Immature natural killer cell (primary cell): ENCODE measurements at regions not wholly inside any gene's neighbourhood (a gene's known extent, or its start where the extent isn't known, plus 50 kb on each side); places are given as distances from the start of the nearest gene placed in this dataset.

ENCODE experiments used
- DNase-seq, 3 donors: peaks; one replicate each; pipeline ENCODE4 v3.0.0; 2022; ENCODE audit warnings: mixed read lengths in 1 of 3
- H3K27ac Mint-ChIP-seq, 6 donors: one replicate each; pipeline ENCODE4 v1.8.0; 2020; ENCODE audit warnings: mixed read lengths in 6 of 6, mild to moderate bottlenecking in 5 of 6, inconsistent platforms in 4 of 6, moderate library complexity in 3 of 6
- H3K27me3 Mint-ChIP-seq, 3 donors: one replicate each; pipeline ENCODE4 v1.8.0; 2020 to 2021; ENCODE audit warnings: low read depth in 3 of 3, mild to moderate bottlenecking in 3 of 3, mixed read lengths in 3 of 3, moderate library complexity in 3 of 3, inconsistent platforms in 1 of 3
- H3K36me3 Mint-ChIP-seq, 3 donors: one replicate each; pipeline ENCODE4 v1.8.0; 2020; ENCODE audit warnings: mixed read lengths in 3 of 3, inconsistent platforms in 2 of 3, mild to moderate bottlenecking in 2 of 3
- H3K4me1 Mint-ChIP-seq, 2 donors: one replicate each; pipeline ENCODE4 v1.8.0; 2020; ENCODE audit warnings: inconsistent platforms in 2 of 2, mild to moderate bottlenecking in 2 of 2, mixed read lengths in 2 of 2, moderate library complexity in 1 of 2
- H3K4me3 Mint-ChIP-seq, 5 donors: one replicate each; pipeline ENCODE4 v1.8.0; 2020; ENCODE audit warnings: mild to moderate bottlenecking in 5 of 5, mixed read lengths in 5 of 5, inconsistent platforms in 3 of 5, moderate library complexity in 3 of 5
- H3K9me3 Mint-ChIP-seq, 6 donors: one replicate each; pipeline ENCODE4 v1.8.0; 2020; ENCODE audit warnings: mild to moderate bottlenecking in 6 of 6, mixed read lengths in 6 of 6, inconsistent platforms in 4 of 6, moderate library complexity in 3 of 6

GRCh38 chr16:62883509-62883908, 847.3 kb upstream of the CDH8 start:
- peaks cover 7 to 44% (median 16%) of the 10 kb centered on the region in 6 donors for H3K9me3 Mint-ChIP-seq
- DNase-seq, result no peak
- H3K36me3 Mint-ChIP-seq, result no peaks in the 10 kb centered on the region
- H3K27ac Mint-ChIP-seq, result no peak overlapping the region
- peaks cover 0 to 2% (median under 1%) of the 10 kb centered on the region in 3 donors for H3K27me3 Mint-ChIP-seq
- H3K4me1 Mint-ChIP-seq, result no peaks in the 10 kb centered on the region
- H3K4me3 Mint-ChIP-seq, result no peak overlapping the region

- no peak overlapping the region for H3K4me3 Mint-ChIP-seq
- no peak for DNase-seq
- H3K4me1 Mint-ChIP-seq, result no peaks in the 10 kb centered on the region
- H3K9me3 Mint-ChIP-seq, result peaks cover 7 to 42% (median 14%) of the 10 kb centered on the region in 6 donors
- H3K27ac Mint-ChIP-seq, result no peak overlapping the region
- H3K27me3 Mint-ChIP-seq, result peaks cover 0 to 2% (median 0%) of the 10 kb centered on the region in 3 donors
- no peaks in the 10 kb centered on the region for H3K36me3 Mint-ChIP-seq
Observed at GRCh38 chr16:62882552-62883221, 846.4 kb upstream of the CDH8 start.

- Mint-ChIP-seq H3K4me1 (no peaks in the 10 kb centered on the region), H3K27me3 (peaks cover 0 to 4% (median 0%) of the 10 kb centered on the region in 3 donors), H3K36me3 (no peaks in the 10 kb centered on the region), H3K9me3 (peaks cover 6 to 40% (median 24%) of the 10 kb centered on the region in 6 donors), H3K27ac (no peak overlapping the region), H3K4me3 (no peak overlapping the region)
- DNase-seq, result no peak
Observed at GRCh38 chr16:62876133-62876532, 839.9 kb upstream of the CDH8 start.

- Mint-ChIP-seq H3K4me3 (no peak overlapping the region), H3K9me3 (peaks cover 8 to 47% (median 27%) of the 10 kb centered on the region in 6 donors), H3K27me3 (peaks cover 0 to 2% (median 0%) of the 10 kb centered on the region in 3 donors), H3K36me3 (no peaks in the 10 kb centered on the region), H3K4me1 (no peaks in the 10 kb centered on the region), H3K27ac (no peak overlapping the region)
- DNase-seq, result no peak
Observed at GRCh38 chr16:62872339-62872738, 836.1 kb upstream of the CDH8 start.

GRCh38 chr16:62870554-62870953, 834.3 kb upstream of the CDH8 start:
- H3K9me3 Mint-ChIP-seq, result peaks cover 8 to 45% (median 21%) of the 10 kb centered on the region in 6 donors
- no peaks in the 10 kb centered on the region for H3K27me3 Mint-ChIP-seq
- no peak overlapping the region for H3K4me3 Mint-ChIP-seq
- H3K27ac Mint-ChIP-seq, result no peak overlapping the region
- H3K36me3 Mint-ChIP-seq, result no peaks in the 10 kb centered on the region
- no peak for DNase-seq
- H3K4me1 Mint-ChIP-seq, result no peaks in the 10 kb centered on the region

- Mint-ChIP-seq H3K27me3 (no peaks in the 10 kb centered on the region), H3K36me3 (no peaks in the 10 kb centered on the region), H3K4me1 (no peaks in the 10 kb centered on the region), H3K9me3 (peaks cover 8 to 48% (median 19%) of the 10 kb centered on the region in 6 donors), H3K27ac (no peak overlapping the region), H3K4me3 (no peak overlapping the region)
- DNase-seq, result no peak
Observed at GRCh38 chr16:62869837-62870236, 833.6 kb upstream of the CDH8 start.

GRCh38 chr16:62863139-62863538, 826.9 kb upstream of the CDH8 start:
- peaks cover 0 to 8% (median 0%) of the 10 kb centered on the region in 3 donors for H3K36me3 Mint-ChIP-seq
- no peak overlapping the region for H3K27ac Mint-ChIP-seq
- peaks cover 0 to 2% (median 2%) of the 10 kb centered on the region in 3 donors for H3K27me3 Mint-ChIP-seq
- no peak overlapping the region for H3K4me3 Mint-ChIP-seq
- no peak for DNase-seq
- peaks cover 6 to 61% (median 28%) of the 10 kb centered on the region in 6 donors for H3K9me3 Mint-ChIP-seq
- no peaks in the 10 kb centered on the region for H3K4me1 Mint-ChIP-seq

GRCh38 chr16:62853887-62854286, 817.6 kb upstream of the CDH8 start:
- Mint-ChIP-seq H3K27ac (no peak overlapping the region), H3K27me3 (peaks cover 0 to 4% (median 0%) of the 10 kb centered on the region in 3 donors), H3K4me3 (no peak overlapping the region), H3K9me3 (peaks cover 10 to 46% (median 26%) of the 10 kb centered on the region in 6 donors), H3K4me1 (no peaks in the 10 kb centered on the region), H3K36me3 (no peaks in the 10 kb centered on the region)
- no peak for DNase-seq

GRCh38 chr16:62846399-62847057, 810.3 kb upstream of the CDH8 start:
- H3K4me3 Mint-ChIP-seq, result no peak overlapping the region

GRCh38 chr16:62832214-62832613, 796.0 kb upstream of the CDH8 start:
- Mint-ChIP-seq H3K4me1 (no peaks in the 10 kb centered on the region), H3K27me3 (no peaks in the 10 kb centered on the region), H3K27ac (no peak overlapping the region), H3K9me3 (peaks cover 6 to 57% (median 22%) of the 10 kb centered on the region in 6 donors), H3K4me3 (no peak overlapping the region), H3K36me3 (no peaks in the 10 kb centered on the region)
- DNase-seq, result no peak

More at GRCh38 chr16:62846399-62847057, 810.3 kb upstream of the CDH8 start:
- no peak for DNase-seq
- Mint-ChIP-seq H3K36me3 (peaks cover 0 to 4% (median 0%) of the 10 kb centered on the region in 3 donors), H3K27ac (no peak overlapping the region), H3K4me1 (no peaks in the 10 kb centered on the region), H3K27me3 (no peaks in the 10 kb centered on the region), H3K9me3 (peaks cover 6 to 53% (median 32%) of the 10 kb centered on the region in 6 donors)

- DNase-seq, result no peak
- no peaks in the 10 kb centered on the region for H3K36me3 Mint-ChIP-seq
Observed at GRCh38 chr16:62831235-62831850, 795.1 kb upstream of the CDH8 start.

GRCh38 chr16:62829607-62830006, 793.4 kb upstream of the CDH8 start:
- Mint-ChIP-seq H3K36me3 (no peaks in the 10 kb centered on the region), H3K4me3 (no peak overlapping the region), H3K4me1 (no peaks in the 10 kb centered on the region), H3K9me3 (peaks cover 3 to 51% (median 20%) of the 10 kb centered on the region in 6 donors), H3K27ac (no peak overlapping the region), H3K27me3 (no peaks in the 10 kb centered on the region)
- DNase-seq, result no peak

More at GRCh38 chr16:62831235-62831850, 795.1 kb upstream of the CDH8 start:
- no peak overlapping the region for H3K4me3 Mint-ChIP-seq
- H3K27me3 Mint-ChIP-seq, result no peaks in the 10 kb centered on the region
- H3K9me3 Mint-ChIP-seq, result peaks cover 3 to 55% (median 21%) of the 10 kb centered on the region in 6 donors
- H3K27ac Mint-ChIP-seq, result no peak overlapping the region
- H3K4me1 Mint-ChIP-seq, result no peaks in the 10 kb centered on the region

GRCh38 chr16:62829084-62829483, 792.8 kb upstream of the CDH8 start:
- no peak for DNase-seq
- Mint-ChIP-seq H3K4me3 (no peak overlapping the region), H3K9me3 (peaks cover 7 to 52% (median 25%) of the 10 kb centered on the region in 6 donors), H3K4me1 (no peaks in the 10 kb centered on the region), H3K27ac (no peak overlapping the region), H3K36me3 (no peaks in the 10 kb centered on the region), H3K27me3 (no peaks in the 10 kb centered on the region)

GRCh38 chr16:62821824-62822223, 785.6 kb upstream of the CDH8 start:
- Mint-ChIP-seq H3K27me3 (peaks cover 0 to 1% (median 0%) of the 10 kb centered on the region in 3 donors), H3K36me3 (peaks cover 0 to 5% (median 3%) of the 10 kb centered on the region in 3 donors), H3K4me1 (no peaks in the 10 kb centered on the region), H3K4me3 (no peak overlapping the region), H3K9me3 (peaks cover 13 to 57% (median 33%) of the 10 kb centered on the region in 6 donors), H3K27ac (no peak overlapping the region)
- DNase-seq, result no peak
